Body of pancreas (tissue), 4 donors: ENCODE measurements at regions not wholly inside any gene's neighbourhood (a gene's known extent, or its start where the extent isn't known, plus 50 kb on each side); places are given as distances from the start of the nearest gene placed in this dataset.
"Not testable (repeated sequence)": the region's sequence is repeated elsewhere in the genome, so short reads cannot be mapped to it uniquely, and the experiment has no call there.

ENCODE experiments used
- CTCF ChIP-seq, 7 experiments: fragments of 450-650 bp in 4 of 7; fragments of 200-600 bp in 3 of 7; sonication (generic) in 3 of 7; IDR thresholded peaks; one replicate each; pipeline ENCODE4 v1.5.1; 2016 to 2019; ENCODE audit warnings: antibody characterized with exemption in 7 of 7
- POLR2A ChIP-seq, 3 donors: fragments of 450-650 bp; IDR thresholded peaks; one replicate each; pipeline ENCODE4 v1.6.1; 2016; ENCODE audit warnings: antibody characterized with exemption in 3 of 3, mild to moderate bottlenecking in 2 of 3

GRCh38 chr11:106174003-106174402, 96.5 kb downstream of the AASDHPPT start:
- not testable (repeated sequence) for TF ChIP-seq CTCF, POLR2A (IDR thresholded peaks at IDR 0.05)
